ENCODE measurements at regions not wholly inside any gene's neighbourhood (a gene's known extent, or its start where the extent isn't known, plus 50 kb on each side); places are given as distances from the start of the nearest gene placed in this dataset.

- no peak overlapping the region for H3K4me3 ChIP-seq
- no peak overlapping the region for H3K27ac ChIP-seq
- H4K20me1 ChIP-seq (ENCODE audit: insufficient read depth) = no peaks in the 10 kb centered on the region
- H3K9ac ChIP-seq = no peak overlapping the region
- no peaks in the 10 kb centered on the region for H3K36me3 ChIP-seq (ENCODE audit: low read depth)
- no peak for DNase-seq
- no peak overlapping the region for H2AFZ ChIP-seq
- H3K79me2 ChIP-seq (ENCODE audit: insufficient read depth) = no peaks in the 10 kb centered on the region
- H3K9me2 ChIP-seq (ENCODE audit: insufficient read depth) = no peaks in the 10 kb centered on the region
- WGBS, 2 experiments (ENCODE audit: low coverage in 1 of 2, low lambda C conversion rate in 2 of 2, missing lambda C conversion rate in 2 of 2) = 95 to 96% methylated on average over 4 of the region's 4 CpGs
- H3K4me1 ChIP-seq (ENCODE audit: insufficient read depth) = no peaks in the 10 kb centered on the region
- H3K9me3 ChIP-seq (ENCODE audit: low read depth) = no peaks in the 10 kb centered on the region
- TF ChIP-seq EZH2phosphoT487 (IDR thresholded peaks at IDR 0.05; ENCODE audit: insufficient read depth, low read depth) (no peak), EZH2 (IDR thresholded peaks at IDR 0.05; ENCODE audit: insufficient read depth, poor library complexity, severe bottlenecking) (no peak)
- no peaks in the 10 kb centered on the region for H3K27me3 ChIP-seq (replicated peaks; ENCODE audit: insufficient read depth)
- in situ Hi-C loops (cut with MboI) = no loop called here
- H3F3A ChIP-seq (ENCODE audit: insufficient read depth) = no peaks in the 10 kb centered on the region
- no peak overlapping the region for H3K4me2 ChIP-seq (ENCODE audit: unreplicated experiment)
Observed at GRCh38 chr11:105208019-105208418, 68.5 kb upstream of the CARD18 start.

GRCh38 chr11:105206633-105207032 is 67.1 kb upstream of the CARD18 start:
- in situ Hi-C loops (cut with MboI) = no loop called here
- Histone ChIP-seq H3K9me2 (ENCODE audit: insufficient read depth) (no peaks in the 10 kb centered on the region), H3K27ac (no peak overlapping the region), H3K79me2 (ENCODE audit: insufficient read depth) (no peaks in the 10 kb centered on the region), H2AFZ (no peak overlapping the region), H3K36me3 (ENCODE audit: low read depth) (no peaks in the 10 kb centered on the region), H3K4me1 (ENCODE audit: insufficient read depth) (no peaks in the 10 kb centered on the region), H3K9me3 (ENCODE audit: low read depth) (no peaks in the 10 kb centered on the region), H3K4me3 (no peak overlapping the region), H3K4me2 (ENCODE audit: unreplicated experiment) (no peak overlapping the region), H3K9ac (no peak overlapping the region), H3K27me3 (replicated peaks; ENCODE audit: insufficient read depth) (no peaks in the 10 kb centered on the region), H4K20me1 (ENCODE audit: insufficient read depth) (no peaks in the 10 kb centered on the region), H3F3A (ENCODE audit: insufficient read depth) (no peaks in the 10 kb centered on the region)
- TF ChIP-seq EZH2phosphoT487 (IDR thresholded peaks at IDR 0.05; ENCODE audit: insufficient read depth, low read depth) (no peak), EZH2 (IDR thresholded peaks at IDR 0.05; ENCODE audit: insufficient read depth, poor library complexity, severe bottlenecking) (no peak)
- no peak for DNase-seq
- 81 to 88% methylated on average over 4 of the region's 4 CpGs for WGBS, 2 experiments (ENCODE audit: low coverage in 1 of 2, low lambda C conversion rate in 2 of 2, missing lambda C conversion rate in 2 of 2)

GRCh38 chr11:105204636-105205035 is 65.1 kb upstream of the CARD18 start:
- Histone ChIP-seq H3K36me3 (ENCODE audit: low read depth) (no peaks in the 10 kb centered on the region), H3K27me3 (replicated peaks; ENCODE audit: insufficient read depth) (no peaks in the 10 kb centered on the region), H3K79me2 (ENCODE audit: insufficient read depth) (no peaks in the 10 kb centered on the region), H3K4me3 (no peak overlapping the region), H3K9ac (no peak overlapping the region), H3K4me1 (ENCODE audit: insufficient read depth) (no peaks in the 10 kb centered on the region), H3F3A (ENCODE audit: insufficient read depth) (no peaks in the 10 kb centered on the region), H3K27ac (no peak overlapping the region), H3K9me3 (ENCODE audit: low read depth) (no peaks in the 10 kb centered on the region), H3K4me2 (ENCODE audit: unreplicated experiment) (no peak overlapping the region), H3K9me2 (ENCODE audit: insufficient read depth) (no peaks in the 10 kb centered on the region), H4K20me1 (ENCODE audit: insufficient read depth) (no peaks in the 10 kb centered on the region), H2AFZ (no peak overlapping the region)
- TF ChIP-seq EZH2 (IDR thresholded peaks at IDR 0.05; ENCODE audit: insufficient read depth, poor library complexity, severe bottlenecking) = no peak
- no peak for TF ChIP-seq EZH2phosphoT487 (IDR thresholded peaks at IDR 0.05; ENCODE audit: insufficient read depth, low read depth)
- DNase-seq = no peak
- in situ Hi-C loops (cut with MboI) = no loop called here

- no peaks in the 10 kb centered on the region for H3F3A ChIP-seq (ENCODE audit: insufficient read depth)
- H3K36me3 ChIP-seq (ENCODE audit: low read depth) = no peaks in the 10 kb centered on the region
- no peak overlapping the region for H3K27ac ChIP-seq
- H2AFZ ChIP-seq = no peak overlapping the region
- DNase-seq = no peak
- no peaks in the 10 kb centered on the region for H3K9me3 ChIP-seq (ENCODE audit: low read depth)
- no peaks in the 10 kb centered on the region for H4K20me1 ChIP-seq (ENCODE audit: insufficient read depth)
- no peak overlapping the region for H3K9ac ChIP-seq
- no peaks in the 10 kb centered on the region for H3K27me3 ChIP-seq (replicated peaks; ENCODE audit: insufficient read depth)
- no peaks in the 10 kb centered on the region for H3K9me2 ChIP-seq (ENCODE audit: insufficient read depth)
- in situ Hi-C loops (cut with MboI) = no loop called here
- H3K4me2 ChIP-seq (ENCODE audit: unreplicated experiment) = no peak overlapping the region
- no peak for TF ChIP-seq EZH2 (IDR thresholded peaks at IDR 0.05; ENCODE audit: insufficient read depth, poor library complexity, severe bottlenecking)
- TF ChIP-seq EZH2phosphoT487 (IDR thresholded peaks at IDR 0.05; ENCODE audit: insufficient read depth, low read depth) = no peak
- WGBS, 2 experiments (ENCODE audit: low coverage in 1 of 2, low lambda C conversion rate in 2 of 2, missing lambda C conversion rate in 2 of 2) = 94% methylated on average over 2 of the region's 2 CpGs
- H3K4me1 ChIP-seq (ENCODE audit: insufficient read depth) = no peaks in the 10 kb centered on the region
- no peak overlapping the region for H3K4me3 ChIP-seq
- no peaks in the 10 kb centered on the region for H3K79me2 ChIP-seq (ENCODE audit: insufficient read depth)
Observed at GRCh38 chr11:105203569-105204240, 64.1 kb upstream of the CARD18 start.
